Heart left ventricle (tissue), 16 donors: ENCODE measurements at regions not wholly inside any gene's neighbourhood (a gene's known extent, or its start where the extent isn't known, plus 50 kb on each side); places are given as distances from the start of the nearest gene placed in this dataset.

Source experiments
- ATAC-seq, 4 donors: fragments of 200-7000 bp; cut with Tn5 transposase; one replicate each; pipeline ENCODE4 v1.9.1; 2020 to 2022; ENCODE audit warnings: moderate library complexity in 4 of 4, mild to moderate bottlenecking in 3 of 4, moderate number of reproducible peaks in 1 of 4
- DNase-seq, 5 donors: peaks; one replicate each; pipeline ENCODE4 v3.0.0-alpha.2; 2020
- H3K27ac ChIP-seq, 12 donors: fragments of 200-600 bp; sonication (generic) in 4 of 12; one replicate each; pipeline versions ENCODE4 v1.5.0 to v1.8.0; 2016 to 2022; ENCODE audit warnings: mild to moderate bottlenecking in 2 of 12
- H3K27me3 ChIP-seq, 9 donors: fragments of 200-600 bp; sonication (generic) in 2 of 9; one replicate each; pipeline versions ENCODE4 v1.5.1 to v1.8.0; 2016 to 2022; ENCODE audit warnings: mild to moderate bottlenecking in 3 of 9
- H3K36me3 ChIP-seq, 9 donors: fragments of 200-600 bp; sonication (generic) in 2 of 9; one replicate each; pipeline versions ENCODE4 v1.5.0 to v1.8.0; 2018 to 2022; ENCODE audit warnings: mild to moderate bottlenecking in 2 of 9
- H3K4me1 ChIP-seq, 12 donors: fragments of 200-600 bp; sonication (generic) in 4 of 12; one replicate each; pipeline versions ENCODE4 v1.5.0 to v1.8.0; 2016 to 2022; ENCODE audit warnings: mild to moderate bottlenecking in 3 of 12
- H3K4me3 ChIP-seq, 12 donors: fragments of 200-600 bp; sonication (generic) in 4 of 12; one replicate each; pipeline versions ENCODE4 v1.5.0 to v1.8.0; 2017 to 2022; ENCODE audit warnings: mild to moderate bottlenecking in 9 of 12, moderate library complexity in 4 of 12
- H3K9me3 ChIP-seq, 12 donors: fragments of 200-600 bp; sonication (generic) in 4 of 12; one replicate each; pipeline versions ENCODE4 v1.5.0 to v1.8.0; 2016 to 2022; ENCODE audit warnings: mild to moderate bottlenecking in 1 of 12
- POLR2A ChIP-seq, 2 donors: fragments of 450-650 bp; IDR thresholded peaks; one replicate each; pipeline ENCODE4 v1.6.1; 2017; ENCODE audit warnings: antibody characterized with exemption in 2 of 2, mild to moderate bottlenecking in 2 of 2, moderate library complexity in 2 of 2
- WGBS, 4 donors: extraction: QIAGEN DNeasy Blood & Tissue Kit in 2 of 4; methylation state at CpG; one replicate each; pipeline versions ENCODE4 v1.1.5 to v1.1.7; 2013 to 2018; 5-methylcytosine and 5-hydroxymethylcytosine counted together
- intact Hi-C, 10 donors: fragments of 100-400 bp; cut with DNase I; formaldehyde crosslinking; loops; one replicate each; pipeline versions ENCODE4 v1.11.1 to v1.14.2; 2022
- TF ChIP-seq, protein P1 (sequence below), 12 donors: fragments of 200-600 bp; sonication (generic) in 4 of 12; IDR thresholded peaks; one replicate each; pipeline versions ENCODE4 v1.5.0 to v1.8.0; 2018 to 2022; ENCODE audit warnings: antibody characterized with exemption in 12 of 12, mild to moderate bottlenecking in 5 of 12
- donor health status: ischemic (EF 13 %, LVEDD 7.1; RV severe dilation, severe dysfunction).
- donor health status: healthy with polysubstance abuse.
- donor health status: DM: no; HTN: yes; CAD: no.
- donor health status: DM: no; HTN: no; CAD: no.
- donor health status: ischemic (EF 25% LVEDD 6.9; RV normal size, moderate dysfunction).
- donor health status: ischemic (EF 25% LVEDD 5.7; RV mildly dilated, moderate dysfunction).
- donor health status: healthy.
- donor health status: DM: yes; HTN: yes; CAD: no.
- donor health status: ischemic (EF 35%, LVEDD 5.7; RV mildly dilated, moderate dysfunction).
- donor health status: nonischemic (EF 11% LVEDD 7.7; RV severe dilation, severe dysfunction).
- donor health status: DM: yes; HTN: yes; CAD: no.
- donor health status: PGD.
- donor health status: ischemic (EF 29% LVEDD 5.4; RV normal size, mild dysfunction).
- donor health status: nonischemic (EF 23%, LVEDD 6.1; RV moderate dilation, normal function).

DNA sequence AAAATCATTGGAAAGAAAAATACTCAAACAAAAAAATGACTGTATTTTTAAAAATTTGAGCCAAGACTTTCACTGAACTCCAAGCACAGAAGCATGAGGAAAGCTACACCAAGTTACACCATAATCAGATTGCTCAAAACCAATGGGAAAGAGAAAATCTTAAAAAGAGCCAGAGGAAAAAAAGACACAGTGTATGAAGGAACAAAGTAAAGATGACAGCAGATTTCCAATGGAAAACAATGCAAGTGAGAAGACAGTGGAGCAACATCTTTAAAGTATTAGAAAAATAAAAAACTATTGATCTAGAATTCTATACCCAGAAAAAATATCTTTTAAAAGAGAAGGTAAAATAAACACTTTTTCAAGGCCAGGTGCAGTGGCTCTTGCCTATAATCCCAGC, 147.8 kb upstream of the ZBTB40 start:
- intact Hi-C loops: no loop called here
- H3K4me3 ChIP-seq: no peak overlapping the region
- TF ChIP-seq POLR2A (IDR thresholded peaks at IDR 0.05): no peak
- TF ChIP-seq, protein P1, sequence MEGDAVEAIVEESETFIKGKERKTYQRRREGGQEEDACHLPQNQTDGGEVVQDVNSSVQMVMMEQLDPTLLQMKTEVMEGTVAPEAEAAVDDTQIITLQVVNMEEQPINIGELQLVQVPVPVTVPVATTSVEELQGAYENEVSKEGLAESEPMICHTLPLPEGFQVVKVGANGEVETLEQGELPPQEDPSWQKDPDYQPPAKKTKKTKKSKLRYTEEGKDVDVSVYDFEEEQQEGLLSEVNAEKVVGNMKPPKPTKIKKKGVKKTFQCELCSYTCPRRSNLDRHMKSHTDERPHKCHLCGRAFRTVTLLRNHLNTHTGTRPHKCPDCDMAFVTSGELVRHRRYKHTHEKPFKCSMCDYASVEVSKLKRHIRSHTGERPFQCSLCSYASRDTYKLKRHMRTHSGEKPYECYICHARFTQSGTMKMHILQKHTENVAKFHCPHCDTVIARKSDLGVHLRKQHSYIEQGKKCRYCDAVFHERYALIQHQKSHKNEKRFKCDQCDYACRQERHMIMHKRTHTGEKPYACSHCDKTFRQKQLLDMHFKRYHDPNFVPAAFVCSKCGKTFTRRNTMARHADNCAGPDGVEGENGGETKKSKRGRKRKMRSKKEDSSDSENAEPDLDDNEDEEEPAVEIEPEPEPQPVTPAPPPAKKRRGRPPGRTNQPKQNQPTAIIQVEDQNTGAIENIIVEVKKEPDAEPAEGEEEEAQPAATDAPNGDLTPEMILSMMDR (IDR thresholded peaks at IDR 0.05): no peak
- peaks cover 0 to 33% (median 11%) of the 10 kb centered on the region in 9 donors for H3K27me3 ChIP-seq
- no peaks in the 10 kb centered on the region for H3K36me3 ChIP-seq
- peaks cover 0 to 31% (median 0%) of the 10 kb centered on the region in 12 donors for H3K9me3 ChIP-seq
- no peak overlapping the region for H3K27ac ChIP-seq
- ATAC-seq (no peak), DNase-seq (no peak)
- H3K4me1 ChIP-seq: no peaks in the 10 kb centered on the region

DNA sequence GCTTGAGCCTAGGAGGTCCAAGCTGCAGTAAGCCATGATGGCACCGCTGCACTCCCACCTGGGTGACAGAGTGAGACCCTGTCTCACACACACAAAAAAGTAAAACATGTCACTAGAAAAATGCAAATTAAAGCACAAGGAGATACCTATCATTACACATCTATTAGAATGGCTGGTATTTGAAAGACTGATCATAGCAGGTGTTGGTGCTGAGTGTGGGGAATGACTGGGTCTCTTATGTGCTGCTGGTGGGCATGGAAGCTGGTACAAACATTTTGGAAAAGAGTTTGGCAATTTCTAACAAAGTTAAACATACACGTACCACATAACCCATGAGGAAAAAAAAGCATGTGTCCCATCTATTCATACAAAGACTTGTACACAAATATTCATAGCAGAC, 142.1 kb upstream of the ZBTB40 start:
- Histone ChIP-seq H3K9me3 (peaks cover 0 to 7% (median 0%) of the 10 kb centered on the region in 12 donors), H3K4me3 (no peak overlapping the region), H3K27me3 (peaks cover 0 to 33% (median 6%) of the 10 kb centered on the region in 9 donors), H3K36me3 (no peaks in the 10 kb centered on the region), H3K27ac (no peak overlapping the region), H3K4me1 (no peaks in the 10 kb centered on the region)
- ATAC-seq (no peak), DNase-seq (no peak)
- WGBS, 4 donors: 88 to 96% (median 90%) methylated on average over 2 of the region's 2 CpGs
- intact Hi-C loops: no loop called here
- no peak for TF ChIP-seq POLR2A (IDR thresholded peaks at IDR 0.05)
- TF ChIP-seq, protein P1 (IDR thresholded peaks at IDR 0.05): no peak

DNA sequence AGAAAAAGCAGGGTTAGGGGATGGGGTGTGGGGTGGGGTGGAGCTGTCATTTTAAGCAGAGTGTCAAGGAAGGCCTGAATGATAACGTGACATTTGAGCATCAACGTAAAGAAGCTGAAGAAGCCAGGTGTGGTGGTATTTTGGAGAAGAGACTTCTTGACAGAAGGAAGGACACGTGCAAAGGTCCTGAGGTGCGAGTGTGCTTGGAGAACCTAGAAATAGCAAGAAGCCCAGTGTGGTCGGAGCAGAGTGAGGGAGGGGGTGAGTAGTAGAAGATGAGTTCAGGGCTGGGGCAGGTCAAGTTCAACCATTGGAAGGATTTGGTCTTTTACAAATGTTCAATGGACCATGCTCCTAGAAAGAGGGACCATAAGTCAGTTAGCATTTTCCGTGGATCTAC, 140.2 kb upstream of the ZBTB40 start:
- intact Hi-C loops: no loop called here
- H3K4me3 ChIP-seq: no peak overlapping the region
- TF ChIP-seq POLR2A (IDR thresholded peaks at IDR 0.05): no peak
- TF ChIP-seq, protein P1 (IDR thresholded peaks at IDR 0.05): no peak
- no peaks in the 10 kb centered on the region for H3K36me3 ChIP-seq
- ATAC-seq (no peak), DNase-seq (no peak)
- H3K27ac ChIP-seq: no peak overlapping the region
- WGBS, 4 donors: 88 to 92% (median 91%) methylated on average over 6 of the region's 6 CpGs
- H3K9me3 ChIP-seq: peaks cover 0 to 7% (median 0%) of the 10 kb centered on the region in 12 donors
- peaks cover 0 to 30% (median 4%) of the 10 kb centered on the region in 9 donors for H3K27me3 ChIP-seq
- no peaks in the 10 kb centered on the region for H3K4me1 ChIP-seq

DNA sequence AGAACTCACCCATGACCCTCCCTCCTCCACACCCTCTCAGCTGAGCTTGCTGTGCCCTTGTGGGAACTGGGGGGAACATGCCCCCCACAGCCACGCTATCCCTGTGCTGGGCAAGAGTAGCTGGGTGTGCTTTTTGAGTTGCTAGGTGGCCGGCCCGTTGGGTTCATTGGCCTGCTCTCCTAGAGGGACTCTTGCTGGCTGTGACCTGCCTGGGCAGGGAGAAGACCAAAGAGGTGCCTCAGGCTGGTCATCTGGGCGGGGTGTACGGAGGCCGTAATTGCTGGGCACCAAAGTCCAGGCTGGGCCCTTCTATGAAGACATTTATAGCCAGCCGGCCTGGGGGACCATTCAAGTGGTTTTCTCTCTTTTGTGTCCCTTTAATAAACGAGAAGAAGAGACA, 138.3 kb upstream of the ZBTB40 start:
- H3K4me3 ChIP-seq: no peak overlapping the region
- ATAC-seq (no peak), DNase-seq (no peak)
- peaks cover 0 to 47% (median 6%) of the 10 kb centered on the region in 9 donors for H3K27me3 ChIP-seq
- peaks cover 0 to 2% (median 0%) of the 10 kb centered on the region in 12 donors for H3K9me3 ChIP-seq
- H3K36me3 ChIP-seq: no peaks in the 10 kb centered on the region
- no peak overlapping the region for H3K27ac ChIP-seq
- TF ChIP-seq, protein P1 (IDR thresholded peaks at IDR 0.05): no peak
- TF ChIP-seq POLR2A (IDR thresholded peaks at IDR 0.05): no peak
- H3K4me1 ChIP-seq: no peaks in the 10 kb centered on the region
- intact Hi-C loops: no loop called here
- WGBS, 4 donors: 79 to 82% (median 80%) methylated on average over 8 of the region's 8 CpGs
